ENCODE measurements at regions not wholly inside any gene's neighbourhood (a gene's known extent, or its start where the extent isn't known, plus 50 kb on each side); places are given as distances from the start of the nearest gene placed in this dataset.

DNA sequence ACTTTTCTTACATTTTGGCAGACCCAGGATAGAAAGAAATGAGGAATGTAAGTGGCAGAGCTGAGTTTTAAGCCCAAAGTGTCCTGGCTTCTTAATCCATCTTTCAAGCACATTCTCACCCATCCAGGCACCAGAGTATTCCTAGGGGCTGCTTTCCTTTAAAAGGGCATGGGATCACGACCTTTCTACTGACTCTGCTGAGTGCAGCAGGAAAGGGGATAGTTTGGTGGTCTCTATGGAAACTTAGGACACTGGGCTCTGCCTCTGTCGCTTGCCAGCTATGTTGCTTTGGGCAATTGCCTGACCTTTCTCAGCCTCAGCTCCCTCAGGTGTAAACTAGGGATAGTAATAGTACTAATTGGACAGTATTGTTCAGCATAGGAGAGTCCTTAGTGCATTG is 458.4 kb downstream of the PDCD6IP start:
- TF ChIP-seq, protein P1, sequence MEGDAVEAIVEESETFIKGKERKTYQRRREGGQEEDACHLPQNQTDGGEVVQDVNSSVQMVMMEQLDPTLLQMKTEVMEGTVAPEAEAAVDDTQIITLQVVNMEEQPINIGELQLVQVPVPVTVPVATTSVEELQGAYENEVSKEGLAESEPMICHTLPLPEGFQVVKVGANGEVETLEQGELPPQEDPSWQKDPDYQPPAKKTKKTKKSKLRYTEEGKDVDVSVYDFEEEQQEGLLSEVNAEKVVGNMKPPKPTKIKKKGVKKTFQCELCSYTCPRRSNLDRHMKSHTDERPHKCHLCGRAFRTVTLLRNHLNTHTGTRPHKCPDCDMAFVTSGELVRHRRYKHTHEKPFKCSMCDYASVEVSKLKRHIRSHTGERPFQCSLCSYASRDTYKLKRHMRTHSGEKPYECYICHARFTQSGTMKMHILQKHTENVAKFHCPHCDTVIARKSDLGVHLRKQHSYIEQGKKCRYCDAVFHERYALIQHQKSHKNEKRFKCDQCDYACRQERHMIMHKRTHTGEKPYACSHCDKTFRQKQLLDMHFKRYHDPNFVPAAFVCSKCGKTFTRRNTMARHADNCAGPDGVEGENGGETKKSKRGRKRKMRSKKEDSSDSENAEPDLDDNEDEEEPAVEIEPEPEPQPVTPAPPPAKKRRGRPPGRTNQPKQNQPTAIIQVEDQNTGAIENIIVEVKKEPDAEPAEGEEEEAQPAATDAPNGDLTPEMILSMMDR (IDR thresholded peaks at IDR 0.05; ENCODE audit: low read depth, low read length): no peak
- no peak overlapping the region for H3K4me3 ChIP-seq (replicated peaks in 1 of 2; ENCODE audit: low read depth in 2 of 2, low read length in 2 of 2)
- no peak for DNase-seq (ENCODE audit: low read depth in 2 of 2)

DNA sequence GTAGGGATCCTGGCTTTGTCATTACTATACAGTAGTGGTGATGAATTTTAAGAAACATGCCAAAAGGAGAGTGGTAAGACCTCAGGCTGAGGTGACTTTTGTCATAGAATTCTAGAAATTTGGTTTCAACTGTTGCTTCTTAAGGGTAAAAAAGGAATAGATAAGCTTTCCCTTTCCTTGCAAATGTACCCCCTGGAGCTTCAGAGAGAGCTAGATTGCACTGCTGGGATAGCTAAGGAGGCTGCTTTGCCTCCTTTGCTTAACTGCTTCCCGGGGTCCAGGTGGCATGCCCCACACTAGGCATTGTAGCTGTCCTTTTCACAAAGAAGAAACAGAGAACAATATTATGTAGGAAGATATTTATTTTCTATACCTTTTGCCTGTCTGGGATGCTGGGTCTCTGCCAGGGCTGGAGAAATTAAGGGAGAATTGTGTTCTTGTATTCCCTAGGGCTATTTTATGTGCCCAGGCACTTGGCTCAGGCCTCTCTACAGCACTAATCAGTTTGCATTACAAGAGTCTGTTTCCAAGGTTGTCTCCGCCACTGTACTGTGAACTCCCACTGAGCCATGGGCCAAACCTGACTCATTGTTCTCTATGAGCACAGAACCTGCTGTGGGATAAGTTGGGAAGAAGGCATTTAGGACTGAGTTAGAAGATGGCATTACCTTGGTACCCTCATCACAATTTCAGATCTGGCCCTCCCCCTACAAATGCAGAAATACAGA is 460.0 kb downstream of the PDCD6IP start:
- DNase-seq (ENCODE audit: low read depth in 2 of 2): no peak
- H3K4me3 ChIP-seq (replicated peaks in 1 of 2; ENCODE audit: low read depth in 2 of 2, low read length in 2 of 2): no peak overlapping the region
- TF ChIP-seq, protein P1 (IDR thresholded peaks at IDR 0.05; ENCODE audit: low read depth, low read length): no peak

DNA sequence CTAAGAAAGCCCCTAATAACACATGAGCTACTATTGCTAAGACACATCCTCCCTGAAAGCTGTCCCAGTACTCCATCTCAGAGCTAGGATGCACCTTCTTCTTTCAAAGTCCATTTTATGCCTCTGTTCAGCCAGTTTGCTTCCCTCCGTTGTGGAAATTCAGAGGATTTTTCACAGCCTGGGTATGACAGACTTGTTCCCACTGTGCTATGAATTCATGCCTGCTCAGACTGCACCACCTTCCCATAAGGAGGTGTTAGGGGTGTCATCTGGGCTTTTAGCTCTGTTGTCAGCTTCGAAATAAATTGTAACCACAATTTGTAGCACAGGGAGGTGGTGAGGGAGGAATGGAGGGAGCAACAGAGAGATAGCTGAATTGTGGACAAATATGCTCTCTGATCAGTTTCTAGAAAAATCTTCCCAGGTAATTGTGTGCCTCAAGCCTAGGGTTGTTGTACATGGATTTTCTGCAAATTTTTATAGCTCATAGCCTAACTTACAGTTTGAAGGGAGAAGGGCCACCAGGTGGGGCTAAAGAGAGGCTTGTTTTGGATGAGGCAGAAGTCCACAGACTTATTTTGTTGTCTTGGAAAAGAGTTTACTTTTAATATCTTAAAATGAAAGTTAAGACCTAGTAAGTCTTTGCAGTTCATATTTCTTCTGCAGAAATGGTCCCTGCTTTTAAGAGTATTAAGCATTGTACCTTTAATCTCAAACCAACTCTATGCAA is 462.0 kb downstream of the PDCD6IP start:
- H3K4me3 ChIP-seq (replicated peaks in 1 of 2; ENCODE audit: low read depth in 2 of 2, low read length in 2 of 2): no peak overlapping the region
- TF ChIP-seq, protein P1 (IDR thresholded peaks at IDR 0.05; ENCODE audit: low read depth, low read length): peak; percentile 69
- peak; percentile 61 to 78 for DNase-seq (ENCODE audit: low read depth in 2 of 2)

DNA sequence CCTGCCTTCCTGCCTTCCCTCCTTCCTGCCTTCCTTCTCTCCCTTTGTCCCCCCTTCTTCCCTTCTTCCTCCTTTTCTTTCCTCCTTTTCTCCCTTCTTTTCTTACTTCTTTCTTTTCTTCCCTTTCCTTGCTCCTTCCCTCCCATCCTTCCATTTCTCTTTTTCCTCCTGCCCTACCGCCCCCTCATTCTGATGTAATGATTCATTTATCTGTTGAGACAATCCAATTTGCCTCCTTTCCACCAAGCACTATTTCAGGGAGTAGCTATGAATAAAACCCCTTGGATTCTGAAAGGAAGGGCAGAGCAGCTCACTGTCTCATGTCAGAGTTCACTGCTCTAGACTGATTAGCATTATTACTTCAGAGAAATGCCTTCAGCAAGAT is 462.6 kb downstream of the PDCD6IP start:
- TF ChIP-seq, protein P1 (IDR thresholded peaks at IDR 0.05; ENCODE audit: low read depth, low read length): no peak
- H3K4me3 ChIP-seq (replicated peaks in 1 of 2; ENCODE audit: low read depth in 2 of 2, low read length in 2 of 2): no peak overlapping the region

DNA sequence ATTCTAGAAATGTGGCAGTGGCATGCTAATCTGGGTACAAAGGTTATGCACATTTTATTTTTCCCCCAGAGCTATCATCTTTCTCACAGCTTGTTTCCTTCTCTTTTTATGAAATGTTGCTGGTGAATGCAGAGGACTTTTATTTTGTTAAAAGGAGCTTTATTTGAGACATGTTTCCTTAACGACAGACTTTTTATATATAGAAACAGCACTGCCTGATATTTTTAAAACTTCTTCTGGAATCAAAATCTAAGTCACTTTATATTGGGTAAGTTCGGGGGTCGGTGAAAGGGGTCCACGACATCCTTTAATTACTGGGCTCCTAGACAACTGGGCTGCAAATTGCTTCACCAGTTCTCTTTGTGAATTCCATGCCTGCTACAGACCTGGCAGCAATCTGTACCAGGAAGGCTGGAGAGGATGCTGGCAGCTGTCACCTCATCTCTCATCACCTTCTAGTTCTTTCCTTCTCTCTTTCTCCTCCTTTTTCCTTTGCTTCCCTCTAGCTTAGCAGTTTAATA is 464.7 kb downstream of the PDCD6IP start:
- no peak for DNase-seq (ENCODE audit: low read depth in 2 of 2)
- TF ChIP-seq, protein P1 (IDR thresholded peaks at IDR 0.05; ENCODE audit: low read depth, low read length): no peak
- H3K4me3 ChIP-seq (replicated peaks in 1 of 2; ENCODE audit: low read depth in 2 of 2, low read length in 2 of 2): no peak overlapping the region

More for the DNA sequence above, 462.6 kb downstream of the PDCD6IP start:
- DNase-seq (ENCODE audit: low read depth in 2 of 2): peak in 1 of 2 donors; percentile 33

DNA sequence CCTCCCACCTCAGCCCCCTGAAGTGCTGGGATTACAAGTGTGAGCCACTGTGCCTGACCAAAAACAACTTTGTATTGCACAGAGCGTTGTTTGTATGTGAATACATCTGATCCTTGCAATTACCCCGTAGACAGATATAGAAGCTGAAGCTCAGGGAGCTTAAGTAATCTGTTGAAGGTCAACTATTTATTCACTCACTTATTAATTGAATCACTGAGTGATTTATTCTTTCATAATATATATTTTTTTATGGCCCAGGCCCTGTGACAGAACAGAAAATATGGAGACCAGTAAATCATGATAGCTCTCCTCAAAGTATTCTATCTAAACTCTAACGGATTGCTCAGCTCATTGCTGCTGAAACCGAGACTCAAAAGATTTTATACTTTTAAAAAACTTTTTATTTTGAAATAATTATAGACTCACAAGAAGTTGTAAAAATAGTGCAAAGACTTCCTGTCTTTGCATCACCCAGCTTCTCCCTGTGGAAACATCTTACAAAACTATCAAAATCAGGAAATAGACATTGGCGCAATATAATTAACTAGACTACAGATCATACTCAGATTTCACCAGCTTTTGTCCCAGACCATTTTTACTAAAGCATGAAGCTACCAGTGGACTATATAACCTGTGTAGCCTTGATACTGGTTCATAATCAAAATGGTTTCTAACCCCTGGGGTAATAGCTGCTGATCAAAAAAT is 466.1 kb downstream of the PDCD6IP start:
- TF ChIP-seq, protein P1 (IDR thresholded peaks at IDR 0.05; ENCODE audit: low read depth, low read length): no peak
- DNase-seq (ENCODE audit: low read depth in 2 of 2): no peak
- no peak overlapping the region for H3K4me3 ChIP-seq (replicated peaks in 1 of 2; ENCODE audit: low read depth in 2 of 2, low read length in 2 of 2)
